IMR-90 (cell line): ENCODE measurements at regions not wholly inside any gene's neighbourhood (a gene's known extent, or its start where the extent isn't known, plus 50 kb on each side); places are given as distances from the start of the nearest gene placed in this dataset.

Source experiments
- ATAC-seq: fragments of 200-7000 bp; cut with Tn5 transposase; 2 replicates; pipeline ENCODE4 v1.9.1; 2020; ENCODE audit warnings: low read depth, mild to moderate bottlenecking, moderate library complexity
- BruUV-seq: library from RNA; stranded (reverse); fragments of 400-500 nt; replicated peaks from 2 replicates; lab custom pipeline; 2021; lab: Mats Ljungman, UMichigan
- CTCF ChIA-PET: fragments of 300-600 bp; formaldehyde crosslinking; extraction: SDS; loops from one replicate; lab custom pipeline; 2021; ENCODE audit warnings: antibody characterized with exemption; lab: Yijun Ruan, JAX
- POLR2A ChIA-PET: fragments of 300-600 bp; sonication (Branson Sonifier 250); formaldehyde crosslinking; loops from one replicate; lab custom pipeline; 2022; ENCODE audit warnings: antibody characterized with exemption; ENCODE audit not compliant: unreplicated experiment; lab: Charles Lee
- DNase-seq: peaks from one replicate; pipeline ENCODE4 v3.0.0; 2013
- H2AFZ ChIP-seq: replicated peaks from 2 replicates; pipeline ENCODE3; 2013; ENCODE audit warnings: low read length, mild to moderate bottlenecking; ENCODE audit not compliant: poor library complexity
- H2AK5ac ChIP-seq: 2 replicates; pipeline ENCODE4 v1.6.1; 2013; ENCODE audit warnings: low read depth, low read length, inconsistent platforms
- H2AK9ac ChIP-seq: replicated peaks from 2 replicates; pipeline ENCODE3; 2013; ENCODE audit warnings: mild to moderate bottlenecking, low read depth, low read length, moderate library complexity; ENCODE audit not compliant: poor library complexity
- H2BK120ac ChIP-seq: 2 replicates; pipeline ENCODE4 v1.6.1; 2013; ENCODE audit warnings: low read depth, low read length, inconsistent platforms
- H2BK15ac ChIP-seq: 3 replicates; pipeline ENCODE4 v1.6.1; 2013; ENCODE audit warnings: low read depth, low read length, inconsistent platforms
- H2BK20ac ChIP-seq: 2 replicates; pipeline ENCODE4 v1.6.1; 2013; ENCODE audit warnings: low read depth, mild to moderate bottlenecking, inconsistent platforms, low read length, moderate library complexity
- H2BK5ac ChIP-seq: 2 replicates; pipeline ENCODE4 v1.6.1; 2013; ENCODE audit warnings: mild to moderate bottlenecking, low read depth, low read length, inconsistent platforms; ENCODE audit not compliant: poor library complexity, severe bottlenecking
- H3K14ac ChIP-seq: replicated peaks from 2 replicates; pipeline ENCODE4 v1.6.1; 2013; ENCODE audit warnings: low read depth, low read length, inconsistent platforms
- H3K18ac ChIP-seq: 2 replicates; pipeline ENCODE4 v1.6.1; 2013; ENCODE audit warnings: low read depth, low read length, control low read depth
- H3K23ac ChIP-seq: 2 replicates; pipeline ENCODE4 v1.6.1; 2013; ENCODE audit warnings: low read depth, low read length, inconsistent platforms
- H3K27ac ChIP-seq: 2 replicates; pipeline ENCODE4 v1.5.1; 2013; ENCODE audit warnings: mild to moderate bottlenecking, control low read depth, low read length; ENCODE audit not compliant: insufficient read depth
- H3K27me3 ChIP-seq: 2 replicates; pipeline ENCODE4 v1.6.1; 2013; ENCODE audit warnings: low read length; ENCODE audit not compliant: control insufficient read depth, insufficient read depth
- H3K36me3 ChIP-seq: 2 replicates; pipeline ENCODE4 v1.6.1; 2013; ENCODE audit warnings: low read length, mixed read lengths; ENCODE audit not compliant: control insufficient read depth, insufficient read depth
- H3K4ac ChIP-seq: 2 replicates; pipeline ENCODE4 v1.6.1; 2013; ENCODE audit warnings: low read depth, low read length, inconsistent platforms
- H3K4me1 ChIP-seq: 2 replicates; pipeline ENCODE4 v1.6.1; 2013; ENCODE audit warnings: low read length, mixed read lengths; ENCODE audit not compliant: control insufficient read depth, insufficient read depth
- H3K4me2 ChIP-seq: 2 replicates; pipeline ENCODE4 v1.6.1; 2013; ENCODE audit warnings: low read depth, mild to moderate bottlenecking, control low read depth, low read length, moderate library complexity
- H3K4me3 ChIP-seq: 2 replicates; pipeline ENCODE4 v1.5.1; 2013; ENCODE audit warnings: low read depth, mild to moderate bottlenecking, control low read depth, low read length, moderate library complexity; ENCODE audit not compliant: insufficient read depth
- H3K56ac ChIP-seq: 2 replicates; pipeline ENCODE4 v1.6.1; 2013; ENCODE audit warnings: low read length, inconsistent platforms; ENCODE audit not compliant: insufficient read depth; ENCODE audit errors: extremely low read depth
- H3K79me1 ChIP-seq, 2 experiments: 2 replicates each; pipeline ENCODE4 v1.6.1; 2013; ENCODE audit warnings: low read length in 2 of 2, inconsistent platforms in 1 of 2, low read depth in 1 of 2
- H3K9ac ChIP-seq: 2 replicates; pipeline ENCODE4 v1.6.1; 2013; ENCODE audit warnings: low read depth, low read length, control low read depth
- H3K9me1 ChIP-seq: 2 replicates; pipeline ENCODE4 v1.6.1; 2013; ENCODE audit warnings: low read length, inconsistent platforms; ENCODE audit not compliant: insufficient read depth
- H3K9me3 ChIP-seq: 2 replicates; pipeline ENCODE4 v1.6.1; 2013; ENCODE audit warnings: low read length; ENCODE audit not compliant: control insufficient read depth, insufficient read depth
- H4K20me1 ChIP-seq: 2 replicates; pipeline ENCODE4 v1.6.1; 2013; ENCODE audit warnings: low read length, inconsistent platforms; ENCODE audit not compliant: insufficient read depth
- H4K5ac ChIP-seq: 2 replicates; pipeline ENCODE4 v1.6.1; 2013; ENCODE audit warnings: mild to moderate bottlenecking, low read depth, low read length, control low read depth
- H4K8ac ChIP-seq, 2 experiments: 2 replicates each; pipeline ENCODE4 v1.6.1; 2013; ENCODE audit warnings: low read depth in 2 of 2, low read length in 2 of 2, control low read depth in 1 of 2, inconsistent platforms in 1 of 2
- H4K91ac ChIP-seq: 2 replicates; pipeline ENCODE4 v1.6.1; 2013; ENCODE audit warnings: low read depth, low read length, inconsistent platforms; ENCODE audit not compliant: insufficient read depth
- BHLHE40 ChIP-seq: fragments of 150-350 bp; IDR thresholded peaks from 2 replicates; pipeline ENCODE4 v1.6.1; 2016; ENCODE audit warnings: mild to moderate bottlenecking, low read depth, low read length
- CEBPB ChIP-seq: IDR thresholded peaks from 2 replicates; pipeline ENCODE4 v1.6.1; 2012; ENCODE audit warnings: low read depth, low read length, improper control_type of control experiment
- CHD1 ChIP-seq: IDR thresholded peaks from 2 replicates; pipeline ENCODE4 v1.6.1; 2012; ENCODE audit warnings: low read depth, low read length, improper control_type of control experiment
- FOS ChIP-seq: fragments of 150-350 bp; IDR thresholded peaks from 2 replicates; pipeline ENCODE4 v1.6.1; 2016; ENCODE audit warnings: low read depth, low read length
- MAFK ChIP-seq: IDR thresholded peaks from 2 replicates; pipeline ENCODE4 v1.6.1; 2012; ENCODE audit warnings: low read depth, low read length, improper control_type of control experiment
- MAZ ChIP-seq: IDR thresholded peaks from 2 replicates; pipeline ENCODE4 v1.6.1; 2012; ENCODE audit warnings: low read depth, mild to moderate bottlenecking, low read length, improper control_type of control experiment, moderate library complexity, borderline replicate concordance
- MXI1 ChIP-seq: IDR thresholded peaks from 2 replicates; pipeline ENCODE4 v1.6.1; 2012; ENCODE audit warnings: low read depth, mild to moderate bottlenecking, low read length, moderate library complexity, borderline replicate concordance
- NFE2L2 ChIP-seq: fragments of 150-350 bp; IDR thresholded peaks from 2 replicates; pipeline ENCODE4 v1.6.1; 2016; ENCODE audit warnings: low read depth, mild to moderate bottlenecking, low read length
- POLR2A ChIP-seq: IDR thresholded peaks from 2 replicates; pipeline ENCODE4 v1.6.1; 2012; ENCODE audit warnings: mild to moderate bottlenecking, low read depth, low read length
- RAD21 ChIP-seq: IDR thresholded peaks from 2 replicates; pipeline ENCODE4 v1.6.1; 2012; ENCODE audit warnings: low read length, improper control_type of control experiment
- RCOR1 ChIP-seq: IDR thresholded peaks from 2 replicates; pipeline ENCODE4 v1.6.1; 2012; ENCODE audit warnings: mild to moderate bottlenecking, low read length, improper control_type of control experiment; ENCODE audit not compliant: insufficient replicate concordance
- RFX5 ChIP-seq: IDR thresholded peaks from 2 replicates; pipeline ENCODE4 v1.8.0; 2012; ENCODE audit warnings: low read depth, mild to moderate bottlenecking, low read length, moderate library complexity
- SMC3 ChIP-seq: fragments of 150-350 bp; IDR thresholded peaks from 2 replicates; pipeline ENCODE4 v1.6.1; 2016; ENCODE audit warnings: low read depth, mild to moderate bottlenecking, antibody characterized with exemption, low read length, moderate library complexity
- WGBS, 2 experiments: methylation state at CpG; one replicate each; pipeline versions ENCODE4 v1.1.5 to v1.1.7; 2013; ENCODE audit warnings: missing lambda C conversion rate in 2 of 2; ENCODE audit not compliant: insufficient read length in 1 of 2; ENCODE audit errors: extremely low coverage in 2 of 2; 5-methylcytosine and 5-hydroxymethylcytosine counted together
- dilution Hi-C: fragments of 300-500 bp; cut with HindIII; formaldehyde crosslinking; loops from one replicate; pipeline ENCODE4 v1.14.3; 2018; ENCODE audit warnings: low sequenced_read_pairs; ENCODE audit not compliant: unreplicated experiment
- in situ Hi-C: fragments of 300-500 bp; cut with MboI; formaldehyde crosslinking; loops from 3 replicates; pipeline ENCODE4 v1.14.3; 2019; ENCODE audit warnings: low sequenced_read_pairs, inconsistent platforms, mixed read lengths
- intact Hi-C: fragments of 100-400 bp; cut with micrococcal nuclease; formaldehyde crosslinking; loops from 2 replicates; pipeline ENCODE4 v1.10.0; 2022
- TF ChIP-seq, protein P1 (sequence below): conservative IDR thresholded peaks from 2 replicates; pipeline ENCODE4 v1.5.1; 2012; ENCODE audit warnings: mild to moderate bottlenecking, low read depth, low read length, improper control_type of control experiment
- TF ChIP-seq, protein P2 (sequence below): fragments of 150-350 bp; IDR thresholded peaks from 2 replicates; pipeline ENCODE4 v1.6.1; 2016; ENCODE audit warnings: low read depth, mild to moderate bottlenecking, low read length, moderate library complexity, borderline replicate concordance
- TF ChIP-seq, protein P3 (sequence below): fragments of 150-350 bp; IDR thresholded peaks from 2 replicates; pipeline ENCODE4 v1.6.1; 2017; ENCODE audit warnings: mild to moderate bottlenecking, antibody characterized with exemption, low read length, low read depth

- Histone ChIP-seq H2BK15ac (no peak overlapping the region), H4K5ac (no peak overlapping the region), H3K36me3 (no peaks in the 10 kb centered on the region), H3K4me3 (no peak overlapping the region), H3K27me3 (no peaks in the 10 kb centered on the region), H3K79me1 (no peaks in the 10 kb centered on the region), H2AFZ (no peak overlapping the region), H3K9me3 (no peaks in the 10 kb centered on the region; the same call in 1 of the 2 replicates), H3K23ac (no peak overlapping the region), H4K8ac (no peak overlapping the region), H3K56ac (no peak overlapping the region), H3K27ac (no peak overlapping the region), H2BK20ac (no peak overlapping the region), H2AK5ac (no peak overlapping the region), H2BK5ac (no peak overlapping the region), H3K18ac (no peak overlapping the region), H2BK120ac (no peak overlapping the region), H4K20me1 (no peaks in the 10 kb centered on the region), H2AK9ac (no peak overlapping the region), H3K9me1 (no peaks in the 10 kb centered on the region), H3K4me1 (no peaks in the 10 kb centered on the region), H3K4me2 (no peak overlapping the region), H3K9ac (no peak overlapping the region), H3K14ac (no peak overlapping the region), H3K4ac (no peak overlapping the region), H4K91ac (no peak overlapping the region)
- dilution Hi-C loops: no loop called here
- no TSS peak for BruUV-seq
- no CpG with 5 or more reads among the region's 1 CpG for WGBS, 2 experiments
- intact Hi-C loops: no loop called here
- ChIA-PET POLR2A (no interaction called here), CTCF (no interaction called here)
- in situ Hi-C loops: no loop called here
- ATAC-seq (no peak), DNase-seq (no peak)
- no peak for TF ChIP-seq BHLHE40
- no peak for TF ChIP-seq MAZ
- no peak for TF ChIP-seq MXI1
- TF ChIP-seq FOS: no peak
- TF ChIP-seq, protein P1, sequence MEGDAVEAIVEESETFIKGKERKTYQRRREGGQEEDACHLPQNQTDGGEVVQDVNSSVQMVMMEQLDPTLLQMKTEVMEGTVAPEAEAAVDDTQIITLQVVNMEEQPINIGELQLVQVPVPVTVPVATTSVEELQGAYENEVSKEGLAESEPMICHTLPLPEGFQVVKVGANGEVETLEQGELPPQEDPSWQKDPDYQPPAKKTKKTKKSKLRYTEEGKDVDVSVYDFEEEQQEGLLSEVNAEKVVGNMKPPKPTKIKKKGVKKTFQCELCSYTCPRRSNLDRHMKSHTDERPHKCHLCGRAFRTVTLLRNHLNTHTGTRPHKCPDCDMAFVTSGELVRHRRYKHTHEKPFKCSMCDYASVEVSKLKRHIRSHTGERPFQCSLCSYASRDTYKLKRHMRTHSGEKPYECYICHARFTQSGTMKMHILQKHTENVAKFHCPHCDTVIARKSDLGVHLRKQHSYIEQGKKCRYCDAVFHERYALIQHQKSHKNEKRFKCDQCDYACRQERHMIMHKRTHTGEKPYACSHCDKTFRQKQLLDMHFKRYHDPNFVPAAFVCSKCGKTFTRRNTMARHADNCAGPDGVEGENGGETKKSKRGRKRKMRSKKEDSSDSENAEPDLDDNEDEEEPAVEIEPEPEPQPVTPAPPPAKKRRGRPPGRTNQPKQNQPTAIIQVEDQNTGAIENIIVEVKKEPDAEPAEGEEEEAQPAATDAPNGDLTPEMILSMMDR: no peak
- no peak for TF ChIP-seq CEBPB
- no peak for TF ChIP-seq RFX5
- no peak for TF ChIP-seq RAD21
- TF ChIP-seq NFE2L2: no peak
- no peak for TF ChIP-seq MAFK
- no peak for TF ChIP-seq POLR2A
- no peak for TF ChIP-seq SMC3
- TF ChIP-seq, protein P2, sequence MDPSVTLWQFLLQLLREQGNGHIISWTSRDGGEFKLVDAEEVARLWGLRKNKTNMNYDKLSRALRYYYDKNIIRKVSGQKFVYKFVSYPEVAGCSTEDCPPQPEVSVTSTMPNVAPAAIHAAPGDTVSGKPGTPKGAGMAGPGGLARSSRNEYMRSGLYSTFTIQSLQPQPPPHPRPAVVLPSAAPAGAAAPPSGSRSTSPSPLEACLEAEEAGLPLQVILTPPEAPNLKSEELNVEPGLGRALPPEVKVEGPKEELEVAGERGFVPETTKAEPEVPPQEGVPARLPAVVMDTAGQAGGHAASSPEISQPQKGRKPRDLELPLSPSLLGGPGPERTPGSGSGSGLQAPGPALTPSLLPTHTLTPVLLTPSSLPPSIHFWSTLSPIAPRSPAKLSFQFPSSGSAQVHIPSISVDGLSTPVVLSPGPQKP: no peak
- no peak for TF ChIP-seq RCOR1
- TF ChIP-seq, protein P3, sequence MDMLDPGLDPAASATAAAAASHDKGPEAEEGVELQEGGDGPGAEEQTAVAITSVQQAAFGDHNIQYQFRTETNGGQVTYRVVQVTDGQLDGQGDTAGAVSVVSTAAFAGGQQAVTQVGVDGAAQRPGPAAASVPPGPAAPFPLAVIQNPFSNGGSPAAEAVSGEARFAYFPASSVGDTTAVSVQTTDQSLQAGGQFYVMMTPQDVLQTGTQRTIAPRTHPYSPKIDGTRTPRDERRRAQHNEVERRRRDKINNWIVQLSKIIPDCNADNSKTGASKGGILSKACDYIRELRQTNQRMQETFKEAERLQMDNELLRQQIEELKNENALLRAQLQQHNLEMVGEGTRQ: no peak
- TF ChIP-seq CHD1: no peak
Measured at GRCh38 chr5:165277661-165278060, 1772.2 kb downstream of the MAT2B start.
